ENCODE measurements at regions not wholly inside any gene's neighbourhood (a gene's known extent, or its start where the extent isn't known, plus 50 kb on each side); places are given as distances from the start of the nearest gene placed in this dataset.

GRCh38 chr4:106493086-106493485, 124.5 kb upstream of the GIMD1 start:
- H3K4me3 Mint-ChIP-seq: no peak overlapping the region
- no peak overlapping the region for H3K27ac Mint-ChIP-seq
- no peaks in the 10 kb centered on the region for H3K9me3 Mint-ChIP-seq
- H3K27me3 Mint-ChIP-seq: peaks cover 1% of the 10 kb centered on the region
- intact Hi-C loops (cut with micrococcal nuclease): no loop called here
- no peaks in the 10 kb centered on the region for H3K36me3 Mint-ChIP-seq (ENCODE audit: low read depth)
- H3K4me1 Mint-ChIP-seq (ENCODE audit: low read depth): no peaks in the 10 kb centered on the region

- intact Hi-C loops (cut with micrococcal nuclease): no loop called here
- H3K36me3 Mint-ChIP-seq (ENCODE audit: low read depth): no peaks in the 10 kb centered on the region
- no peaks in the 10 kb centered on the region for H3K4me1 Mint-ChIP-seq (ENCODE audit: low read depth)
- H3K27me3 Mint-ChIP-seq: no peaks in the 10 kb centered on the region
- no peak overlapping the region for H3K4me3 Mint-ChIP-seq
- H3K9me3 Mint-ChIP-seq: peaks cover 8% of the 10 kb centered on the region
- no peak overlapping the region for H3K27ac Mint-ChIP-seq
Observed at GRCh38 chr4:106486533-106486932, 118.0 kb upstream of the GIMD1 start.

GRCh38 chr4:106481801-106482200, 113.2 kb upstream of the GIMD1 start:
- peaks cover 8% of the 10 kb centered on the region for H3K9me3 Mint-ChIP-seq
- intact Hi-C loops (cut with micrococcal nuclease): no loop called here
- H3K27ac Mint-ChIP-seq: no peak overlapping the region
- H3K4me3 Mint-ChIP-seq: no peak overlapping the region
- H3K4me1 Mint-ChIP-seq (ENCODE audit: low read depth): no peaks in the 10 kb centered on the region
- H3K27me3 Mint-ChIP-seq: no peaks in the 10 kb centered on the region
- H3K36me3 Mint-ChIP-seq (ENCODE audit: low read depth): no peaks in the 10 kb centered on the region

DNA sequence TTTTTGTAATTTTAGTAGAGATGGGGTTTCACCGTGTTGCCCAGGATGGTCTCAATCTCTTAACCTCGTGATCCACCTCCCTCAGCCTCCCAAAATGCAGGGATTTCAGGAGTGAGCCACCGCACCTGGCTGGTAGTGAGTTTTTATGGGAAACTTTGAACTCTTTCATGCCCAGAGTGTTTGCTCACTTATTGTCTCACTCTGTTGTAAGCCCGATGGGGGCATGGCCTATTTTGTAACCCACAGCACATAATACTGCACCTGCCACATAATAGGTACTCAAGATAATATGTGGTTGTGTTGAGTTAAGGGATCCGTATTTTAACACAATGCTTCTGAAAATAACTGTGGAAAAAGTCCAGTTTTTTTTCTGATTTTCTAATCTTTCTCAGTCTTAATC, 109.6 kb upstream of the GIMD1 start:
- intact Hi-C loops (cut with micrococcal nuclease): no loop called here
- Mint-ChIP-seq H3K27me3 (no peaks in the 10 kb centered on the region), H3K4me3 (no peak overlapping the region), H3K27ac (no peak overlapping the region), H3K9me3 (no peaks in the 10 kb centered on the region), H3K36me3 (ENCODE audit: low read depth) (no peaks in the 10 kb centered on the region), H3K4me1 (ENCODE audit: low read depth) (no peaks in the 10 kb centered on the region)

- H3K27me3 Mint-ChIP-seq: no peaks in the 10 kb centered on the region
- H3K36me3 Mint-ChIP-seq (ENCODE audit: low read depth): no peaks in the 10 kb centered on the region
- no peaks in the 10 kb centered on the region for H3K4me1 Mint-ChIP-seq (ENCODE audit: low read depth)
- intact Hi-C loops (cut with micrococcal nuclease): no loop called here
- H3K27ac Mint-ChIP-seq: no peak overlapping the region
- H3K4me3 Mint-ChIP-seq: no peak overlapping the region
- H3K9me3 Mint-ChIP-seq: peaks cover 9% of the 10 kb centered on the region
Observed at GRCh38 chr4:106476741-106477140, 108.2 kb upstream of the GIMD1 start.

- Mint-ChIP-seq H3K4me1 (ENCODE audit: low read depth) (no peaks in the 10 kb centered on the region), H3K27ac (no peak overlapping the region), H3K4me3 (no peak overlapping the region), H3K36me3 (ENCODE audit: low read depth) (no peaks in the 10 kb centered on the region), H3K27me3 (no peaks in the 10 kb centered on the region), H3K9me3 (peaks cover 21% of the 10 kb centered on the region)
- intact Hi-C loops (cut with micrococcal nuclease): no loop called here
Observed at GRCh38 chr4:106473515-106473914, 104.9 kb upstream of the GIMD1 start.

DNA sequence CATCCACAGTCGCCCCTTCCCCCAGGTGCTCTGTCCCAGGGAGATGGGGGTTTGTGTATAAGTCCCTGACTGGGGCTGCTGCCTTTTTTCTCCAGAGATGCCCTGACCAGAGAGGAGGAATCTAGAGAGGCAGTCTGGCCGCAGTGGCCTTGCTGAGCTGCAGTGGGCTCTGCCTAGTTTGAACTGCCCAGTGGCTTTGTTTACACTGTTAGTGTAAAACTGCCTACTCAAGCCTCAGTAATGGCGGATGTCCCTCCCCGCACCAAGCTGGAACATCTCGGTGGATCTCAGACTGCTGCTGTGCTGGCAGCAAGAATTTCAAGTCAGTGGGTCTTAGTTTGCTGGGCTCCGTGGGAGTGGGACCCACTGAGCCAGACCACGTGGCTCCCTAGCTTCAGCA, 102.6 kb upstream of the GIMD1 start:
- Mint-ChIP-seq H3K9me3 (peaks cover 26% of the 10 kb centered on the region), H3K27ac (no peak overlapping the region), H3K4me3 (no peak overlapping the region), H3K36me3 (ENCODE audit: low read depth) (no peaks in the 10 kb centered on the region), H3K4me1 (ENCODE audit: low read depth) (no peaks in the 10 kb centered on the region), H3K27me3 (no peaks in the 10 kb centered on the region)
- intact Hi-C loops (cut with micrococcal nuclease): no loop called here

DNA sequence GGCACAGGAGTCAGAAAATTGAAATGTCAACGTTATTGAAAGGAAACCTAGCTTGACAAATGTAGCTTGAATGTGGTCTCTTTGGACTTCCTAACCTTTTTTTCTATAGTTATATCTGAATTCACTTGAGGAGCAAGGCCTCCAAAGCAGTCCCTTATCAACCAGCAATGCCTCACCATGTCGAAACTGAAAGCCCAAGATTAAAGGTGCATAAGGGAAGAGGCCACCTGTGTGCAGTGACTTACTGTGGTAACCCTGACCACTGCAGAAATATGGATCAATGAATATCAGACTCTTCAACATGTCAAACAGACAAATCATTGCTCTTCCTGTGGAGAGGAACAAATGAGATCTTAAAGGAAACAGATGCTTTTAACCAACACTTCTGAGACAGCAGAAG, 95.0 kb upstream of the GIMD1 start:
- Mint-ChIP-seq H3K27me3 (no peaks in the 10 kb centered on the region), H3K4me3 (no peak overlapping the region), H3K36me3 (ENCODE audit: low read depth) (no peaks in the 10 kb centered on the region), H3K27ac (no peak overlapping the region), H3K9me3 (peaks cover 6% of the 10 kb centered on the region), H3K4me1 (ENCODE audit: low read depth) (no peaks in the 10 kb centered on the region)
- intact Hi-C loops (cut with micrococcal nuclease): no loop called here

- Mint-ChIP-seq H3K9me3 (no peaks in the 10 kb centered on the region), H3K27ac (no peak overlapping the region), H3K27me3 (no peaks in the 10 kb centered on the region), H3K4me3 (no peak overlapping the region), H3K4me1 (ENCODE audit: low read depth) (no peaks in the 10 kb centered on the region), H3K36me3 (ENCODE audit: low read depth) (no peaks in the 10 kb centered on the region)
- intact Hi-C loops (cut with micrococcal nuclease): no loop called here
Observed at GRCh38 chr4:106454581-106454980, 86.0 kb upstream of the GIMD1 start.

- no peaks in the 10 kb centered on the region for H3K4me1 Mint-ChIP-seq (ENCODE audit: low read depth)
- intact Hi-C loops (cut with micrococcal nuclease): no loop called here
- no peaks in the 10 kb centered on the region for H3K36me3 Mint-ChIP-seq (ENCODE audit: low read depth)
- H3K27ac Mint-ChIP-seq: no peak overlapping the region
- H3K4me3 Mint-ChIP-seq: no peak overlapping the region
- H3K27me3 Mint-ChIP-seq: no peaks in the 10 kb centered on the region
- H3K9me3 Mint-ChIP-seq: no peaks in the 10 kb centered on the region
Observed at GRCh38 chr4:106454021-106454420, 85.4 kb upstream of the GIMD1 start.

- Mint-ChIP-seq H3K4me3 (no peak overlapping the region), H3K27ac (no peak overlapping the region), H3K27me3 (no peaks in the 10 kb centered on the region), H3K4me1 (ENCODE audit: low read depth) (no peaks in the 10 kb centered on the region), H3K9me3 (peaks cover 17% of the 10 kb centered on the region), H3K36me3 (ENCODE audit: low read depth) (no peaks in the 10 kb centered on the region)
- intact Hi-C loops (cut with micrococcal nuclease): no loop called here
Observed at GRCh38 chr4:106451091-106451490, 82.5 kb upstream of the GIMD1 start.

- H3K36me3 Mint-ChIP-seq (ENCODE audit: low read depth): no peaks in the 10 kb centered on the region
- H3K27me3 Mint-ChIP-seq: no peaks in the 10 kb centered on the region
- H3K27ac Mint-ChIP-seq: no peak overlapping the region
- peaks cover 23% of the 10 kb centered on the region for H3K9me3 Mint-ChIP-seq
- no peak overlapping the region for H3K4me3 Mint-ChIP-seq
- intact Hi-C loops (cut with micrococcal nuclease): no loop called here
- H3K4me1 Mint-ChIP-seq (ENCODE audit: low read depth): no peaks in the 10 kb centered on the region
Observed at GRCh38 chr4:106450249-106450648, 81.7 kb upstream of the GIMD1 start.

DNA sequence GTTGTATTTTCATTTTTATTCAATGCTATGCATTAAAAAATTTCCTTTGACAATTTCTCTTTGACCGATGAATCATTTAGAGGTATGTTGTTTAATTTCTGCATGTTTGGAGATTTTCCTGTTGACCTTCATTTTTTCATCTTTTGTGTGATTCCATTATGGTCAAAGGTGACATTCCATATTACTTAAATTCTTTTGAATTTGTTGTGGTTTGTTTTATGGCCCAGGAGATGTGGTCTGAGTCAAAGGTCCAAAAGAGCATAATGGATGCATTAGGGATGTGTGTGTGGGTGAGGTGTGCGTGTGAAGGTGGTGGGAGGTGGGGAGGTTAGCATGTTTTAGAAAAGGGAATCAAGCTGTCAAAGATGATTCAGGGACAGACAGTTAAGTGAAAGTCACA, 76.0 kb upstream of the GIMD1 start:
- H3K27ac Mint-ChIP-seq: no peak overlapping the region
- no peaks in the 10 kb centered on the region for H3K36me3 Mint-ChIP-seq (ENCODE audit: low read depth)
- no peaks in the 10 kb centered on the region for H3K27me3 Mint-ChIP-seq
- H3K9me3 Mint-ChIP-seq: peaks cover 33% of the 10 kb centered on the region
- intact Hi-C loops (cut with micrococcal nuclease): no loop called here
- H3K4me3 Mint-ChIP-seq: no peak overlapping the region
- no peaks in the 10 kb centered on the region for H3K4me1 Mint-ChIP-seq (ENCODE audit: low read depth)

- Mint-ChIP-seq H3K27ac (no peak overlapping the region), H3K4me3 (no peak overlapping the region), H3K27me3 (no peaks in the 10 kb centered on the region), H3K4me1 (ENCODE audit: low read depth) (no peaks in the 10 kb centered on the region), H3K9me3 (no peaks in the 10 kb centered on the region), H3K36me3 (ENCODE audit: low read depth) (no peaks in the 10 kb centered on the region)
- intact Hi-C loops (cut with micrococcal nuclease): no loop called here
Observed at GRCh38 chr4:106430797-106431196, 62.2 kb upstream of the GIMD1 start.

GRCh38 chr4:106429885-106430284, 61.3 kb upstream of the GIMD1 start:
- Mint-ChIP-seq H3K4me1 (ENCODE audit: low read depth) (no peaks in the 10 kb centered on the region), H3K9me3 (no peaks in the 10 kb centered on the region), H3K27ac (no peak overlapping the region), H3K36me3 (ENCODE audit: low read depth) (no peaks in the 10 kb centered on the region), H3K4me3 (no peak overlapping the region), H3K27me3 (no peaks in the 10 kb centered on the region)
- intact Hi-C loops (cut with micrococcal nuclease): no loop called here

DNA sequence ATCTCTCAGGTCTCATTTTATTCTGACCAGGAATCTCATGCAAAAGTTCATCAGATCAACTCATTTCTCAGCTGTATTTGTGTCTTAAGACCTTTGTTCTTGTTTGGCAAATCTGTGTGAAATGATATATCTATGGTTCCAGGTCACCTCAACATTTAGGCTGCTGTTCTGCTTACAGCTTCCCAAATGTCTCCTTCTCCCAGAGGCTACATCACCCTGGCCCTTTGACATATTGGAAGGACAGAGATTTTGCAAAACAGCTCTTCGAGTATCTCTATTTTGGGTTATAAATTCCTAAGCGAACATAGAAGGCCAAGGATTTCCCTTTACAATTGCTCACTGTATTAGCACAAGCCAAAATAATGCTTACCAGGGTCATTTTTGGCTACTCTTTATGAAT, 57.5 kb upstream of the GIMD1 start:
- H3K9me3 Mint-ChIP-seq: no peaks in the 10 kb centered on the region
- no peaks in the 10 kb centered on the region for H3K36me3 Mint-ChIP-seq (ENCODE audit: low read depth)
- H3K4me1 Mint-ChIP-seq (ENCODE audit: low read depth): no peaks in the 10 kb centered on the region
- no peaks in the 10 kb centered on the region for H3K27me3 Mint-ChIP-seq
- no peak overlapping the region for H3K27ac Mint-ChIP-seq
- intact Hi-C loops (cut with micrococcal nuclease): no loop called here
- no peak overlapping the region for H3K4me3 Mint-ChIP-seq

Measured in dendritic cell treated with granulocyte-macrophage colony-stimulating factor and Interleukin-4, amounts not matched to agents 40 ng/mL and 50 ng/mL, for 4 days (primary cell).